ENCODE measurements at regions not wholly inside any gene's neighbourhood (a gene's known extent, or its start where the extent isn't known, plus 50 kb on each side); places are given as distances from the start of the nearest gene placed in this dataset.

DNA sequence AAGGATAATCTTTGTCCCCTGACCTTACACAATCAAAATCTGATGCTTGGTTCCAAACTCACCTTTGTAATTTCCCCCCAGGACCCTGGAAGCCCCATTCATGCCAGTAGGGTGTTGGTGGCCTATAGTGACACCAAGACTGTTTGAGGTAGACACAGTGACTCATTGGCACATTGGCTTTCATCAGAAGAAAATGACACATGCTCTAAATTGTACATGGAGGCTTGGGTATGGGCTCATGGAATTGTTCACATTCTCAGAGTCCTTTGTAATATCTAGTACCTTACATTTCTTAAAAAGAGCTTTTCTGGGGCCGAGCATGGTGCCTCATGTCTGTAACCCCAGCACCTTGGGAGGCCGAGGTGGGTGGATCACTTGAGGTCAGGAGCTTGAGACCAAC is 61.2 kb upstream of the LRPPRC start:
- TF ChIP-seq, protein P1, sequence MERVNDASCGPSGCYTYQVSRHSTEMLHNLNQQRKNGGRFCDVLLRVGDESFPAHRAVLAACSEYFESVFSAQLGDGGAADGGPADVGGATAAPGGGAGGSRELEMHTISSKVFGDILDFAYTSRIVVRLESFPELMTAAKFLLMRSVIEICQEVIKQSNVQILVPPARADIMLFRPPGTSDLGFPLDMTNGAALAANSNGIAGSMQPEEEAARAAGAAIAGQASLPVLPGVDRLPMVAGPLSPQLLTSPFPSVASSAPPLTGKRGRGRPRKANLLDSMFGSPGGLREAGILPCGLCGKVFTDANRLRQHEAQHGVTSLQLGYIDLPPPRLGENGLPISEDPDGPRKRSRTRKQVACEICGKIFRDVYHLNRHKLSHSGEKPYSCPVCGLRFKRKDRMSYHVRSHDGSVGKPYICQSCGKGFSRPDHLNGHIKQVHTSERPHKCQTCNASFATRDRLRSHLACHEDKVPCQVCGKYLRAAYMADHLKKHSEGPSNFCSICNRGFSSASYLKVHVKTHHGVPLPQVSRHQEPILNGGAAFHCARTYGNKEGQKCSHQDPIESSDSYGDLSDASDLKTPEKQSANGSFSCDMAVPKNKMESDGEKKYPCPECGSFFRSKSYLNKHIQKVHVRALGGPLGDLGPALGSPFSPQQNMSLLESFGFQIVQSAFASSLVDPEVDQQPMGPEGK (CRISPR knock-in tag; IDR thresholded peaks at IDR 0.05; ENCODE audit: borderline replicate concordance): no peak
- no peak for TF ChIP-seq ARNTL (CRISPR knock-in tag; IDR thresholded peaks at IDR 0.05; ENCODE audit: borderline replicate concordance, low read depth)
- TF ChIP-seq ZFP3 (CRISPR knock-in tag; IDR thresholded peaks at IDR 0.05): no peak
- TF ChIP-seq PPARA (CRISPR knock-in tag; IDR thresholded peaks at IDR 0.05; ENCODE audit: borderline replicate concordance): no peak
- no peak for TF ChIP-seq ZNF70 (CRISPR knock-in tag; IDR thresholded peaks at IDR 0.05)
- no peak for TF ChIP-seq BACH2 (CRISPR knock-in tag; IDR thresholded peaks at IDR 0.05; ENCODE audit: borderline replicate concordance)
- no peak for TF ChIP-seq CSDC2 (CRISPR knock-in tag; IDR thresholded peaks at IDR 0.05)
- TF ChIP-seq, protein P2, sequence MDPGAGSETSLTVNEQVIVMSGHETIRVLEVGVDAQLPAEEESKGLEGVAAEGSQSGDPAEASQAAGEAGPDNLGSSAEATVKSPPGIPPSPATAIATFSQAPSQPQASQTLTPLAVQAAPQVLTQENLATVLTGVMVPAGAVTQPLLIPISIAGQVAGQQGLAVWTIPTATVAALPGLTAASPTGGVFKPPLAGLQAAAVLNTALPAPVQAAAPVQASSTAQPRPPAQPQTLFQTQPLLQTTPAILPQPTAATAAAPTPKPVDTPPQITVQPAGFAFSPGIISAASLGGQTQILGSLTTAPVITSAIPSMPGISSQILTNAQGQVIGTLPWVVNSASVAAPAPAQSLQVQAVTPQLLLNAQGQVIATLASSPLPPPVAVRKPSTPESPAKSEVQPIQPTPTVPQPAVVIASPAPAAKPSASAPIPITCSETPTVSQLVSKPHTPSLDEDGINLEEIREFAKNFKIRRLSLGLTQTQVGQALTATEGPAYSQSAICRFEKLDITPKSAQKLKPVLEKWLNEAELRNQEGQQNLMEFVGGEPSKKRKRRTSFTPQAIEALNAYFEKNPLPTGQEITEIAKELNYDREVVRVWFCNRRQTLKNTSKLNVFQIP (CRISPR knock-in tag; IDR thresholded peaks at IDR 0.05; ENCODE audit: borderline replicate concordance, low read depth): no peak
- no peak for TF ChIP-seq ZNF8 (CRISPR knock-in tag; IDR thresholded peaks at IDR 0.05)

Measured in SK-N-SH treated with all-trans-retinoic acid at 6 μM for 48 hours (cell line).